ENCODE measurements at regions not wholly inside any gene's neighbourhood (a gene's known extent, or its start where the extent isn't known, plus 50 kb on each side); places are given as distances from the start of the nearest gene placed in this dataset.

DNA sequence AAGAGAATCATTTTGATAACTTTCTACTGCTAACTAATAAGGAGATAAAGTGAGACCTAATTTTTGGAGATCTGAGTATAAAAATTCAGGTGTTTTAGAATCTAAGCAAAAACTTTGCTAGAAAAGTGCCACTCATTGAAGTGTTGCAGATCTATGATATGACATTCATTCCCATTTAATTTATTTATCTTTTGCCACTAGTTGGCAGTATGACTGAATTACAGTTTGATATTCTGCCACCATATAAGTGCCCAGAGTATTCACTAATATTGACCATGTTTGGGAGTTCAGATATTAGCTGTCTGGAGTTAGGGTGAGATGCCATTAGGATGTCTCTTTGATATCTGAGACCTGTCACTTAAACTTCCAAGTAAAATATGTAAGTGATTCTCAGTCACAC is 251.3 kb upstream of the GBE1 start:
- TF ChIP-seq TCF4 (CRISPR knock-in tag; IDR thresholded peaks at IDR 0.05; ENCODE audit: borderline replicate concordance) (no peak), OSR1 (CRISPR knock-in tag; IDR thresholded peaks at IDR 0.05) (no peak), ESRRG (CRISPR knock-in tag; IDR thresholded peaks at IDR 0.05) (no peak), GLIS3 (CRISPR knock-in tag; IDR thresholded peaks at IDR 0.05) (no peak), BACH2 (CRISPR knock-in tag; IDR thresholded peaks at IDR 0.05; ENCODE audit: borderline replicate concordance) (no peak), ZNF565 (CRISPR knock-in tag; conservative IDR thresholded peaks at IDR 0.05; ENCODE audit: low read depth) (no peak), ZFP3 (CRISPR knock-in tag; IDR thresholded peaks at IDR 0.05) (no peak), TOX (CRISPR knock-in tag; IDR thresholded peaks at IDR 0.05; ENCODE audit: borderline replicate concordance) (no peak), RARB (CRISPR knock-in tag; IDR thresholded peaks at IDR 0.05) (no peak), ZFP30 (CRISPR knock-in tag; IDR thresholded peaks at IDR 0.05) (no peak)
- TF ChIP-seq, protein P1, sequence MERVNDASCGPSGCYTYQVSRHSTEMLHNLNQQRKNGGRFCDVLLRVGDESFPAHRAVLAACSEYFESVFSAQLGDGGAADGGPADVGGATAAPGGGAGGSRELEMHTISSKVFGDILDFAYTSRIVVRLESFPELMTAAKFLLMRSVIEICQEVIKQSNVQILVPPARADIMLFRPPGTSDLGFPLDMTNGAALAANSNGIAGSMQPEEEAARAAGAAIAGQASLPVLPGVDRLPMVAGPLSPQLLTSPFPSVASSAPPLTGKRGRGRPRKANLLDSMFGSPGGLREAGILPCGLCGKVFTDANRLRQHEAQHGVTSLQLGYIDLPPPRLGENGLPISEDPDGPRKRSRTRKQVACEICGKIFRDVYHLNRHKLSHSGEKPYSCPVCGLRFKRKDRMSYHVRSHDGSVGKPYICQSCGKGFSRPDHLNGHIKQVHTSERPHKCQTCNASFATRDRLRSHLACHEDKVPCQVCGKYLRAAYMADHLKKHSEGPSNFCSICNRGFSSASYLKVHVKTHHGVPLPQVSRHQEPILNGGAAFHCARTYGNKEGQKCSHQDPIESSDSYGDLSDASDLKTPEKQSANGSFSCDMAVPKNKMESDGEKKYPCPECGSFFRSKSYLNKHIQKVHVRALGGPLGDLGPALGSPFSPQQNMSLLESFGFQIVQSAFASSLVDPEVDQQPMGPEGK (CRISPR knock-in tag; IDR thresholded peaks at IDR 0.05; ENCODE audit: borderline replicate concordance): no peak
- TF ChIP-seq, protein P2, sequence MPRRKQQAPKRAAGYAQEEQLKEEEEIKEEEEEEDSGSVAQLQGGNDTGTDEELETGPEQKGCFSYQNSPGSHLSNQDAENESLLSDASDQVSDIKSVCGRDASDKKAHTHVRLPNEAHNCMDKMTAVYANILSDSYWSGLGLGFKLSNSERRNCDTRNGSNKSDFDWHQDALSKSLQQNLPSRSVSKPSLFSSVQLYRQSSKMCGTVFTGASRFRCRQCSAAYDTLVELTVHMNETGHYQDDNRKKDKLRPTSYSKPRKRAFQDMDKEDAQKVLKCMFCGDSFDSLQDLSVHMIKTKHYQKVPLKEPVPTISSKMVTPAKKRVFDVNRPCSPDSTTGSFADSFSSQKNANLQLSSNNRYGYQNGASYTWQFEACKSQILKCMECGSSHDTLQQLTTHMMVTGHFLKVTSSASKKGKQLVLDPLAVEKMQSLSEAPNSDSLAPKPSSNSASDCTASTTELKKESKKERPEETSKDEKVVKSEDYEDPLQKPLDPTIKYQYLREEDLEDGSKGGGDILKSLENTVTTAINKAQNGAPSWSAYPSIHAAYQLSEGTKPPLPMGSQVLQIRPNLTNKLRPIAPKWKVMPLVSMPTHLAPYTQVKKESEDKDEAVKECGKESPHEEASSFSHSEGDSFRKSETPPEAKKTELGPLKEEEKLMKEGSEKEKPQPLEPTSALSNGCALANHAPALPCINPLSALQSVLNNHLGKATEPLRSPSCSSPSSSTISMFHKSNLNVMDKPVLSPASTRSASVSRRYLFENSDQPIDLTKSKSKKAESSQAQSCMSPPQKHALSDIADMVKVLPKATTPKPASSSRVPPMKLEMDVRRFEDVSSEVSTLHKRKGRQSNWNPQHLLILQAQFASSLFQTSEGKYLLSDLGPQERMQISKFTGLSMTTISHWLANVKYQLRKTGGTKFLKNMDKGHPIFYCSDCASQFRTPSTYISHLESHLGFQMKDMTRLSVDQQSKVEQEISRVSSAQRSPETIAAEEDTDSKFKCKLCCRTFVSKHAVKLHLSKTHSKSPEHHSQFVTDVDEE (CRISPR knock-in tag; IDR thresholded peaks at IDR 0.05): no peak
- TF ChIP-seq, protein P3, sequence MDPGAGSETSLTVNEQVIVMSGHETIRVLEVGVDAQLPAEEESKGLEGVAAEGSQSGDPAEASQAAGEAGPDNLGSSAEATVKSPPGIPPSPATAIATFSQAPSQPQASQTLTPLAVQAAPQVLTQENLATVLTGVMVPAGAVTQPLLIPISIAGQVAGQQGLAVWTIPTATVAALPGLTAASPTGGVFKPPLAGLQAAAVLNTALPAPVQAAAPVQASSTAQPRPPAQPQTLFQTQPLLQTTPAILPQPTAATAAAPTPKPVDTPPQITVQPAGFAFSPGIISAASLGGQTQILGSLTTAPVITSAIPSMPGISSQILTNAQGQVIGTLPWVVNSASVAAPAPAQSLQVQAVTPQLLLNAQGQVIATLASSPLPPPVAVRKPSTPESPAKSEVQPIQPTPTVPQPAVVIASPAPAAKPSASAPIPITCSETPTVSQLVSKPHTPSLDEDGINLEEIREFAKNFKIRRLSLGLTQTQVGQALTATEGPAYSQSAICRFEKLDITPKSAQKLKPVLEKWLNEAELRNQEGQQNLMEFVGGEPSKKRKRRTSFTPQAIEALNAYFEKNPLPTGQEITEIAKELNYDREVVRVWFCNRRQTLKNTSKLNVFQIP (CRISPR knock-in tag; IDR thresholded peaks at IDR 0.05; ENCODE audit: borderline replicate concordance, low read depth): no peak
- TF ChIP-seq, protein P4, sequence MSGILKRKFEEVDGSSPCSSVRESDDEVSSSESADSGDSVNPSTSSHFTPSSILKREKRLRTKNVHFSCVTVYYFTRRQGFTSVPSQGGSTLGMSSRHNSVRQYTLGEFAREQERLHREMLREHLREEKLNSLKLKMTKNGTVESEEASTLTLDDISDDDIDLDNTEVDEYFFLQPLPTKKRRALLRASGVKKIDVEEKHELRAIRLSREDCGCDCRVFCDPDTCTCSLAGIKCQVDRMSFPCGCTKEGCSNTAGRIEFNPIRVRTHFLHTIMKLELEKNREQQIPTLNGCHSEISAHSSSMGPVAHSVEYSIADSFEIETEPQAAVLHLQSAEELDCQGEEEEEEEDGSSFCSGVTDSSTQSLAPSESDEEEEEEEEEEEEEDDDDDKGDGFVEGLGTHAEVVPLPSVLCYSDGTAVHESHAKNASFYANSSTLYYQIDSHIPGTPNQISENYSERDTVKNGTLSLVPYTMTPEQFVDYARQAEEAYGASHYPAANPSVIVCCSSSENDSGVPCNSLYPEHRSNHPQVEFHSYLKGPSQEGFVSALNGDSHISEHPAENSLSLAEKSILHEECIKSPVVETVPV (CRISPR knock-in tag; IDR thresholded peaks at IDR 0.05): no peak
